ENCODE measurements at regions not wholly inside any gene's neighbourhood (a gene's known extent, or its start where the extent isn't known, plus 50 kb on each side); places are given as distances from the start of the nearest gene placed in this dataset.

GRCh38 chr10:22848509-22848908 lies 79.3 kb upstream of the ARMC3 start:
- no peak for TF ChIP-seq GABPA (IDR thresholded peaks at IDR 0.05; ENCODE audit: low read depth)
- no peak for TF ChIP-seq YY1 (IDR thresholded peaks at IDR 0.05; ENCODE audit: low read depth)
- no peak for TF ChIP-seq CTCF (IDR thresholded peaks at IDR 0.05)

Measured in SK-N-SH (cell line).